ENCODE measurements at regions not wholly inside any gene's neighbourhood (a gene's known extent, or its start where the extent isn't known, plus 50 kb on each side); places are given as distances from the start of the nearest gene placed in this dataset.

DNA sequence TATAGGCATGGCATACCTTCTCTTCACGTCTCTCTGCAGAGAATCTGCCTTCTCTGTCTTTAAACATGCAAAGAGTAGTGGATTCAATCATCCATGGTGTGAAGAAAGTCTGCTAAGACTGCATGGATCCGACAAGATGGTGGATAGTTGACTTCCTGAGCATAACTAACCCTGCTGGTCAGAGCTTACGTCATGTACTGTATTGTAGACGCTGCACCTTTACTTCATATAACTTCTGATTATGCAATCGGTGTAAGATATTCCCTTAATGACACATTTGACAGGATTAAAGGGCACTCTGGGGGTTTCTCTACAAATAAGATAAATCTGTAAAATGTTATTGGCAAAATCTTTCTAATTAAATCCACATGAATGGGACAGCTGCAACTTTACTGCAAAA is 240.3 kb upstream of the NREP start:
- no peak for DNase-seq
- in situ Hi-C loops (cut with HindIII; ENCODE audit: low pct_ligation_motif_present, low pct_unique_long_range_greater_than_20kb, low sequenced_read_pairs), result no loop called here

- in situ Hi-C loops (cut with HindIII; ENCODE audit: low pct_ligation_motif_present, low pct_unique_long_range_greater_than_20kb, low sequenced_read_pairs), result no loop called here
- DNase-seq, result no peak
Measured at GRCh38 chr5:111996574-111996973, 239.6 kb upstream of the NREP start.

DNA sequence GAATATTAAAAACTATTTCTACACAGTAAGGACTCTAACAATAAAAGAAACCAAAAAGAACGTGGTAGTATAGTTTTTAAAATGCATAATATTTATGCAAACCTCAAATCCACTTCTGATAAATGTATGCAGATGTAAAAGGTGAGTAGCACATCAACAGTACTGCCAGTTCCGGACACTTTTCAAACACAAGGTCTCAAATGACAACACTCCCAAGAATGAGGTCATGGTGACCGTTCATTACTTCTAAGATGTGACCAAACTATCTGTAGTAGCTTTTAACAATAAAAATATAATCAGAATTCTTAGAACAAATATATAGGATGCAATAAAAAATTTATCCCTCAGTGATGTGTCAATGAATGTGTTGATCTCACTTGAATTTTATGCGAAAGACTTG is 238.7 kb upstream of the NREP start:
- no peak for DNase-seq
- in situ Hi-C loops (cut with HindIII; ENCODE audit: low pct_ligation_motif_present, low pct_unique_long_range_greater_than_20kb, low sequenced_read_pairs), result no loop called here

DNA sequence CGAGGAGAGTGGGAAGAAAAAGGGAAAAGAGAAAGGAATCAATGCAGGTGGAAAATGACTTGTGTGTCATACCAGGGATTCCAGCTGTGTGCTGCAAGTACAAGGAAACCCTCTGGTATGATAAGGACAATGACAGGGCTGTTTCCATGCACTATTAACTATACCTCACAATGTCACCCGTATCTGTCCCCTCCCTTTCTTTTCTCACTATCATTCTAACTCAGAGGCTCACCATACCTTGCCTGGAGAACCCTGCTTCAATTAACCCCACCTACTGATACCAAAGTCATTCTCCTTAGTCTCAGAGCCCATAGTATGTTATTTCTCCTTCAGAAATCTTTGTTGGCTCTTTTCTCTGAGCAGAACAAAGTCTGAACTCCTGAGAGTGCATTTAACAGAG is 236.2 kb upstream of the NREP start:
- DNase-seq, result no peak
- in situ Hi-C loops (cut with HindIII; ENCODE audit: low pct_ligation_motif_present, low pct_unique_long_range_greater_than_20kb, low sequenced_read_pairs), result no loop called here

GRCh38 chr5:111984044-111984443 is 227.1 kb upstream of the NREP start:
- no peak for DNase-seq
- in situ Hi-C loops (cut with HindIII; ENCODE audit: low pct_ligation_motif_present, low pct_unique_long_range_greater_than_20kb, low sequenced_read_pairs), result no loop called here

DNA sequence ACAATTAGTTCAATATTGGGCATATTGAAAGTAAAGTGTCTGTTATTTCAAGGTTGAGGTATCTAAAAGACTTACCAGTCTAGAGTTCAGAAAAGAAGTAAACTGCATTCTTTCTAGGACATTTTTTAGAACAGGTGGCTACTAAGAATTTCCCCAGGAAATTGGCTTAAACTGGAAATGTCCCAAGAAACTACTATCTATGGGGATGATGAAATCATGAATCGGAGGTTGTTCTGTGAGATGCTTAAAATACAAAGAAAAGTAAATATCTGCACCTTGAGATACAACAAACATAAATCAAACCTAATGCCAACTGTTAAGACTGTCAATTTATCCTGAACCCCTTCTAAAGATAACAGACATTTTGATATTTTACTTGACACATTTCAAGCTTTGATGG is 226.5 kb upstream of the NREP start:
- no peak for DNase-seq
- in situ Hi-C loops (cut with HindIII; ENCODE audit: low pct_ligation_motif_present, low pct_unique_long_range_greater_than_20kb, low sequenced_read_pairs), result no loop called here

DNA sequence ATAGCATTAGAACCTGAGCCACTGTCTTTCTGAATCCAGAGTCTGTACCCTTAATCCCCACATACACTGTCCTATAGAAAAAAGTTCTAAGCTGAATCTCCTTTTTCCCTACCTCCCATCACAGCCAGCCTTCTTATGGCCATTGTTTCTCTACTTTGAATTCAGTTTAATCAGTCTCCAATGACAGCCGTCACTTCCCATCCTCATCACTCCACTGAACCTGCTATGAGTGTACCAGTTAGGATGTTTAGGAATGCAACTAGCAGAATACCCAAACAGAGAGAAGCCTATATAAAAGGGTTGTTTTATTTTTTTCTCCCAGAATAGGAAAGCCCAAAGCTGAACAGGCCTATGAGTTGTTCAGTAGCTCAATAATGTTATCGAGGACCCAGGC is 220.4 kb upstream of the NREP start:
- in situ Hi-C loops (cut with HindIII; ENCODE audit: low pct_ligation_motif_present, low pct_unique_long_range_greater_than_20kb, low sequenced_read_pairs), result no loop called here
- no peak for DNase-seq

DNA sequence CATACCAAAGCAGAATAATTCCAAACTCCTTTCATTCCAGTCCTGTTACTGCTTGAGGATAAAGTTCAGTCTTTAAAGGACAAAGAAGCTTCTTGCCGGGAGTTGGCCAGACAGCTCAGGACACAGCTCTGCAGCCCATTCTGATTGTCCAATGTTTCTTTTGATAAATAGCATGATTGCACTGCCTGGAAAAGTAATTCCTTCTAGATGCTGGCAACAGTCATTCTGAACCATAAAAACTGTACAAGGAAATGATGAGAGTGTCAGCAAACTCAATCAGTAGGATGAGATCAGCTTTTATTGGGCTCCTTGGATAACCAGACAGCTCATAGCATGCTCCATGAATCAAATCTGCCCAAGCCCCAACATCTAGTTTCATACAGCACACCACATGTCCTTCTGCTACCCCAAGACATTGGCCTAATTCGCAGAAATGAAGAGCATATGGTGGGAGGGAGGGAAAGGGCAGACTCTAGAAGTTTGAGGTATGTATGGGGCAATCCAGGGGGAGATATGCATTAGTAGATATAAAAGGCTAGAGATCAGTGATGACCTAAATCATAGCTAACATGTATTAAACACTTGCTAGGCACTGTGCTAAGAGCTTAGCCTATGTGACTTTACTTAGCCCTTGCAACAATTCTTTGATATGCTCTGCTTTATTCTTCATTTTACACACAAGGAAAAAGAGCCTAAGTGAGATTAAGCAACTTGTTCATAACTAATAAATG is 219.9 kb upstream of the NREP start:
- DNase-seq, result no peak
- in situ Hi-C loops (cut with HindIII; ENCODE audit: low pct_ligation_motif_present, low pct_unique_long_range_greater_than_20kb, low sequenced_read_pairs), result no loop called here

DNA sequence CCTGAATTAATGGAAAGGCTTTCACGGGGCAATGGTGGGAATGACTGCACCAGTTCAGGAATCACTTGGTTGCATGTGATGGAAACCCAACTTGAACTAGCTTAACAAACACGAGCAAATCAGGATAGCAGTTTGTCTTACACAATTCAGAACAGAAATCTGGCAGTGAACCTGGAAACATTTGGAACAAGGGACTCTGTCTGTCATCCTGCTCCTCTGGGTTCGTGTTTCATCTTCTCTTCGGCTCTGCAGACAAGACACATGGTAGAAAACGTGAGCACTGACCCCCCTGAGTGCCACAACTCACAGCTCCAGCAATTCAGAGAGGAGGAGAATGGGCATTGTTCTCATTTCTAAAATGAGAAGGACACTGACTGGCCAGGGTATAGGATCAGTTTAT is 218.1 kb upstream of the NREP start:
- in situ Hi-C loops (cut with HindIII; ENCODE audit: low pct_ligation_motif_present, low pct_unique_long_range_greater_than_20kb, low sequenced_read_pairs), result no loop called here
- DNase-seq, result no peak

GRCh38 chr5:111973961-111974360 is 217.0 kb upstream of the NREP start:
- DNase-seq, result no peak
- in situ Hi-C loops (cut with HindIII; ENCODE audit: low pct_ligation_motif_present, low pct_unique_long_range_greater_than_20kb, low sequenced_read_pairs), result no loop called here

- DNase-seq, result no peak
- in situ Hi-C loops (cut with HindIII; ENCODE audit: low pct_ligation_motif_present, low pct_unique_long_range_greater_than_20kb, low sequenced_read_pairs), result no loop called here
Measured at GRCh38 chr5:111972548-111972947, 215.6 kb upstream of the NREP start.

GRCh38 chr5:111972080-111972479 is 215.1 kb upstream of the NREP start:
- DNase-seq, result no peak
- in situ Hi-C loops (cut with HindIII; ENCODE audit: low pct_ligation_motif_present, low pct_unique_long_range_greater_than_20kb, low sequenced_read_pairs), result no loop called here

GRCh38 chr5:111968459-111968858 is 211.5 kb upstream of the NREP start:
- no peak for DNase-seq
- in situ Hi-C loops (cut with HindIII; ENCODE audit: low pct_ligation_motif_present, low pct_unique_long_range_greater_than_20kb, low sequenced_read_pairs), result no loop called here

GRCh38 chr5:111967463-111967862 is 210.5 kb upstream of the NREP start:
- in situ Hi-C loops (cut with HindIII; ENCODE audit: low pct_ligation_motif_present, low pct_unique_long_range_greater_than_20kb, low sequenced_read_pairs), result no loop called here

DNA sequence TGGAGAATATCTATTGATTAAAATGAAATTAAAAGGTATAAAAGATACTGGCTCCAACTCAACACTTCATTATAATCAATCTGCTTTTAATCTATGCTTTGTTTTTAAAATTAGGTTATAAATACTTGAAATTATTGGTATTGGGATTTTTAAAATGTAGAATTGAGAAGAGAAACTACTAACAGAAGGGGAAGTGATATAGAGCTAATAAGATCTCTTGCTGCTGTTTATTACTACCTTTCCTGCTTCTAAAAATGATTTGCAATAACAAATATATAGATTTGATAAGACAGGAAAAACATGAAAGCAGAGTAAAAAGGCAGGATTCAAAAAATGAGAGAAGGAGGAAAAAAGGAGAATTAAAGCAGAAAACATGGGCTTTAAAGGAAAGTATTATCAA is 209.3 kb upstream of the NREP start:
- in situ Hi-C loops (cut with HindIII; ENCODE audit: low pct_ligation_motif_present, low pct_unique_long_range_greater_than_20kb, low sequenced_read_pairs), result no loop called here
- no peak for DNase-seq

More at GRCh38 chr5:111967463-111967862, 210.5 kb upstream of the NREP start:
- DNase-seq, result no peak

DNA sequence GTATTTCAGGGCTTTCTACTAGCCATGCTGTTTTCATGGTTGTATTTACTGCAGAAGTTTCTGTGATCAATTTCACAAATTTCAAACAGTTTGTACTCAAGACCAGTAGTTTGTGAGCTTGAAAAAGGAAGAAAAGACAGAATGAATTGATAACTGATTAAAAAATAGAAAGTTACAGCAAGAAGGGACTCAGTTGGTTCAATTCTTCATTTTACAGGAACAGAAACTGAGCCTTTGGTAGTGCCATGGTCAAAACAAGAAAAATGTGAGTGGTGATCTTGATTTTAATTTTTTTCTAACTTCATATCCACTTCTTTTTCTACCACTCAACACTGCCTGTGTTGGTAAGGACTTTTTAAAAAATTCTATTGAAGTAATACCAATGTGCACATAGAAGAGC is 206.6 kb upstream of the NREP start:
- DNase-seq, result no peak
- in situ Hi-C loops (cut with HindIII; ENCODE audit: low pct_ligation_motif_present, low pct_unique_long_range_greater_than_20kb, low sequenced_read_pairs), result no loop called here

DNA sequence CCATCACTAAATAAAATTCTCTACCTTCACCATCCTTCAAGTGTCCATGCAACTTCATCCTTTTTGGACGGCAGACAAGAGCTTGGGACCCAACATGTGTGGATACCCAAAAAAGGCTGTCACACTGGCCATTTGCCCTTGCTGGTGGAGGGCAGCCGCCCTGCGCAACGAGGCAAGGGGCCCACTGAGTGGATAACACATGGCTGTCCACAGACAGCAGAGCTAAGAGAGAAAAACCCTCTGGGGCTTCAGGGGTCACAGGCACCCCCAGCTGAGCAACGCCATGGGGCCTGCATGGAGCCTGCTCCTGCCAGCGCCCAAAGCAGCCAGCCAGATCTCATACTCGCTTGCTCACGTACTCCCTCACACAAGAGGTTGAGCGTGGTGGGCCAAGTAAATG is 205.9 kb upstream of the NREP start:
- no peak for DNase-seq
- in situ Hi-C loops (cut with HindIII; ENCODE audit: low pct_ligation_motif_present, low pct_unique_long_range_greater_than_20kb, low sequenced_read_pairs), result no loop called here

DNA sequence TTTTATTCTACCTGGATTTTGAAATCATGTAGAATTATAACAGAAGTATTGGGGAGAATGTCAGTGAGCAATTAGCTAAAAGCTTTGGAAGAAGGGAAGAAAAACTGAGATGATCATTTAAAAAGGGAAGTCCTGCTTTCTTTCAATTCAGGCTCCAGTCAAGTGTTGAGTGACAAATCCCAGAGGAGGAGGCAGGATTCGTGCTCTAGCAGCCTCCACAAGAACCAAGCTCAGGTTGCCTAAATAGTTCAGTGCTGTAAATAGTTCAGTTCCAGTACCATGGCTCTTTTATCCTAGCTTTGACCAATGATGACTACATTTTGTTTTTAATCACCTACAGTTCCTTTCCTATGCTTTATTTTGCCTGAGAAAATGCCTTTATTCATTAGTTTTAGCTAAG is 204.9 kb upstream of the NREP start:
- in situ Hi-C loops (cut with HindIII; ENCODE audit: low pct_ligation_motif_present, low pct_unique_long_range_greater_than_20kb, low sequenced_read_pairs), result no loop called here
- no peak for DNase-seq

DNA sequence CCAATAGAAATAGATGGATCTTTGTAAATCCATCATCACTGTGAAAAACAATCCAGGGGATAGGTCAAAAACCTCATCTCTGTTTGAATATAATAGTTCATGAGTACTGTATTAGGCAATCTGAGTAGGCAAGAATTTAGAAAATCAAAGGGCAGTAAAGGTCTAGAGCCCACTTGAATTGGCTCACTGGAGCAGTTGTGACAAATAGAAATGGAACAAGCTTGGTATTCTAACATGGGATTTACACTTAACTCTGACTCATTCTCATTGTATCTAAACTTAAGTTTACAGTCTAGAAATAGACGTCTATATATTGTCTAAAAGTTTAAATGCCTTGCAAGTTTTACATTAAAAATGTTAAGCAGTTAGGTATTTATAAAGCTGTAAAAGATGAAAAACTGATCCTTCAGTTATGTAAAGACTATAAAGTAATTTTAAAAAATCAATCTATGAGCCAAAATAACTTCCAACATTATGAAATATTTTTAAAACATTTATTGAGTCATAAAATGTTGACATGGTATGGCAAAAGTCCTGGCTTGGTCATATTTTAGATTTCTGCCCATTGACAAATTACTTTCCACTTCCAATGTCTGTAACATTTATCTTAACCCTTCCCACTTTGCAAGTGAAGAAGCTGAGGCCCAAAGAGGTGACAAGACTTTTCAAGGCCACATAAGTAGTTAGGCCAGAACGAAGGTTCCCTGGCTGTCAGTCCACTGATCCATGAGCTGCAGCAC is 203.7 kb upstream of the NREP start:
- DNase-seq, result no peak
- in situ Hi-C loops (cut with HindIII; ENCODE audit: low pct_ligation_motif_present, low pct_unique_long_range_greater_than_20kb, low sequenced_read_pairs), result no loop called here

GRCh38 chr5:111958851-111959250 is 201.9 kb upstream of the NREP start:
- no peak for DNase-seq
- in situ Hi-C loops (cut with HindIII; ENCODE audit: low pct_ligation_motif_present, low pct_unique_long_range_greater_than_20kb, low sequenced_read_pairs), result no loop called here

All from ACHN (cell line).